Common myeloid progenitor, CD34-positive (primary cell): ENCODE measurements at regions not wholly inside any gene's neighbourhood (a gene's known extent, or its start where the extent isn't known, plus 50 kb on each side); places are given as distances from the start of the nearest gene placed in this dataset.
A peak's percentile ranks its signal among the peaks of the same experiment; 100 is the strongest.

Source experiments
- CTCF ChIA-PET: fragments of 350-600 bp; sonication (Branson Sonifier 250); formaldehyde crosslinking; loops from one replicate; lab custom pipeline; 2021; ENCODE audit warnings: antibody characterized with exemption; lab: Charles Lee
- POLR2A ChIA-PET: fragments of 350-600 bp; sonication (Branson Sonifier 250); formaldehyde crosslinking; loops from one replicate; lab custom pipeline; 2021; ENCODE audit warnings: antibody characterized with exemption; lab: Charles Lee
- DNase-seq, 3 donors: peaks; one replicate each; pipeline versions ENCODE4 v3.0.0 to v3.0.0-alpha.2; 2013
- H3K27ac ChIP-seq, 2 experiments: 1 replicate in 1 of 2; 2 replicates in 1 of 2; pipeline ENCODE4 v1.7.0; 2013; ENCODE audit warnings: inconsistent platforms in 2 of 2, low read length in 2 of 2, mild to moderate bottlenecking in 2 of 2, low read depth in 1 of 2, moderate library complexity in 1 of 2; ENCODE audit not compliant: severe bottlenecking in 2 of 2, insufficient read depth in 1 of 2, poor library complexity in 1 of 2
- H3K27me3 ChIP-seq, 5 experiments: replicated peaks in 2 of 5; 1 replicate in 3 of 5; 2 replicates in 2 of 5; pipeline versions ENCODE4 v1.6.1 to v1.7.0; 2013; ENCODE audit warnings: low read length in 4 of 5, mild to moderate bottlenecking in 2 of 5, moderate library complexity in 2 of 5, inconsistent platforms in 1 of 5; ENCODE audit not compliant: insufficient read depth in 5 of 5, control insufficient read depth in 4 of 5
- H3K36me3 ChIP-seq, 4 experiments: 1 replicate in 2 of 4; 2 replicates in 2 of 4; pipeline versions ENCODE4 v1.6.1 to v1.7.0; 2013; ENCODE audit warnings: low read length in 3 of 4, control low read depth in 1 of 4, mild to moderate bottlenecking in 1 of 4; ENCODE audit not compliant: control insufficient read depth in 4 of 4, insufficient read depth in 4 of 4
- H3K4me1 ChIP-seq, 4 experiments: 1 replicate in 3 of 4; 2 replicates in 1 of 4; pipeline versions ENCODE4 v1.6.1 to v1.7.1; 2013; ENCODE audit warnings: low read length in 3 of 4, mild to moderate bottlenecking in 3 of 4, control low read depth in 1 of 4, inconsistent platforms in 1 of 4, moderate library complexity in 1 of 4; ENCODE audit not compliant: control insufficient read depth in 4 of 4, insufficient read depth in 4 of 4; ENCODE audit errors: control extremely low read depth in 1 of 4
- H3K4me3 ChIP-seq, 7 experiments: 1 replicate in 4 of 7; 2 replicates in 3 of 7; pipeline versions ENCODE4 v1.5.1 to v1.7.0; 2013; ENCODE audit warnings: mild to moderate bottlenecking in 7 of 7, low read length in 6 of 7, moderate library complexity in 6 of 7, inconsistent platforms in 2 of 7, low read depth in 2 of 7, control low read depth in 1 of 7; ENCODE audit not compliant: insufficient read depth in 4 of 7, control insufficient read depth in 1 of 7; ENCODE audit errors: extremely low read depth in 1 of 7
- H3K9me3 ChIP-seq, 5 experiments: 1 replicate in 4 of 5; 2 replicates in 1 of 5; pipeline versions ENCODE4 v1.6.1 to v1.7.1; 2013; ENCODE audit warnings: low read length in 4 of 5, mild to moderate bottlenecking in 2 of 5, inconsistent platforms in 1 of 5, low read depth in 1 of 5, moderate library complexity in 1 of 5; ENCODE audit not compliant: control insufficient read depth in 4 of 5, insufficient read depth in 2 of 5; ENCODE audit errors: control extremely low read depth in 1 of 5
- WGBS: methylation state at CpG from one replicate; pipeline ENCODE4 v1.1.5; 2013; ENCODE audit not compliant: insufficient coverage; 5-methylcytosine and 5-hydroxymethylcytosine counted together

- H3K27ac ChIP-seq: no peak overlapping the region
- CTCF ChIA-PET: no interaction called here
- H3K4me3 ChIP-seq: no peak overlapping the region
- H3K36me3 ChIP-seq: no peaks in the 10 kb centered on the region
- no peaks in the 10 kb centered on the region for H3K27me3 ChIP-seq
- POLR2A ChIA-PET: interaction anchor here (0.6 kb wide), 1 partner anchor 61 kb away, joined by 5 read pairs; no protein-coding TSS in a partner anchor
- WGBS: 100% methylated on average over 5 of the region's 5 CpGs
- no peaks in the 10 kb centered on the region for H3K9me3 ChIP-seq
- H3K4me1 ChIP-seq: peaks cover 0 to 33% (median 19%) of the 10 kb centered on the region in 4 experiments
- no peak for DNase-seq
These were observed 76.0 kb upstream of the ARMC3 start for GRCh38 chr10:22851865-22852239.

- DNase-seq: no peak
- ChIA-PET POLR2A (no interaction called here), CTCF (no interaction called here)
- H3K4me1 ChIP-seq: peaks cover 0 to 33% (median 19%) of the 10 kb centered on the region in 4 experiments
- 70% methylated on average over 3 of the region's 3 CpGs for WGBS
- H3K27ac ChIP-seq: no peak overlapping the region
- no peaks in the 10 kb centered on the region for H3K9me3 ChIP-seq
- no peak overlapping the region for H3K4me3 ChIP-seq
- H3K36me3 ChIP-seq: no peaks in the 10 kb centered on the region
- no peaks in the 10 kb centered on the region for H3K27me3 ChIP-seq
These were observed 77.3 kb upstream of the ARMC3 start for GRCh38 chr10:22850541-22850940.

DNA sequence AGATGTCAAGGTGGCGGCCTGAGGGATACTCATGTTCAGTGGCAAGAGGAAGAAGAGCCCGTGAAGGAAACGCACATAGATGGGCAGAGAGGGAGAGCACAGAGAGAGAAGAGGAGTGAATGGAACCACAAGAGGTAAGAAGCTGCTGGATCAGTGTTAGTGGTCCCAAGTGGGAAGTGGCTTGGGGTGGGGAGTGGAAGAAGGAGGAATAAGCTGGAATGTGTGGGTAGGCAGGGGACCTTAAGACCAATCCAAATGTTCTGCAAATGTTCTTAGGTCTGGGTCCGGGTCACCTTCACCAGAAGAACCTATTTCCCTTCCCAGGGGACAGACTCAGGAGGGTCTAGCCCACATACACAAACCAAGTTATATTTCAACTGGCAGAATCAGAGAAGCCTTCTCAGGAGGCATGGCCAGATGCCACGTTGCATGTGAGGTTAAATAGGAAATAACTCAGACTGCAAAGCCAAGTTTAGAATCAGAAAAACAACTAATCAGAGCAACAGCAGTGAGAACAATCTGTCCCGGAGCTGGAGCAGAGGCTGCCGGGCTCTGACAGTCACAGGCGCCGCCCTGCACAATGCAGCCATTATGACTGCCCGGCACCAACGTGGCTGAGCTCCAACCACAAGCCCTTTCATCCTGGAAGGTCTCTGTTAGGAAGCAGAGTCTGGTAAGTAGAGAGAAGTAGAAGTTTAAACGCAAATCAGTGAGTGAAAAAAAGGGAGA lies 78.6 kb upstream of the ARMC3 start:
- Histone ChIP-seq H3K4me3 (peak overlapping the region in 2 of 7 experiments; percentile 46 to 60), H3K9me3 (no peaks in the 10 kb centered on the region), H3K27me3 (no peaks in the 10 kb centered on the region), H3K4me1 (peaks cover 0 to 24% (median 16%) of the 10 kb centered on the region in 4 experiments), H3K27ac (no peak overlapping the region), H3K36me3 (no peaks in the 10 kb centered on the region)
- 58% methylated on average over 6 of the region's 12 CpGs for WGBS
- POLR2A ChIA-PET: no interaction called here
- peak in 2 of 3 donors; percentile 28 to 45 for DNase-seq
- CTCF ChIA-PET: no interaction called here

DNA sequence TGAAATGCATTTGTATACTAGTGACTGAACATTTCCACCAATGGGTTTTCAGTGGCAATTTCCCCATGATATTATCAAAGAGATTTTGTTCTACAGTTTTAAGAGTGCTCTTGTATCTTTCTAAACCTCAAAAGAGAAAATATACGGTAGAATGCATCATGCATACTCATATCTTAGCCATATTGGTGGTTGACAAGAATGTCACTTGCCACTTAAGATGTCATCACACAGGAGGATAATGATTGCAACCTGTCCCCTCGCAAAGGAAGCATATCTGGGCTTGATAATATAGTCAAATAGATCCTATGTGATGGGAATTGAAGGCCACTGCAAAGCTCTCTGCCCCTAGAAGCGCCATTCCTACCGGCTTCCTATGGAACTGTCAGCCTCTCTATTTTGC lies 79.3 kb upstream of the ARMC3 start:
- Histone ChIP-seq H3K9me3 (no peaks in the 10 kb centered on the region), H3K4me3 (no peak overlapping the region), H3K36me3 (no peaks in the 10 kb centered on the region), H3K27me3 (no peaks in the 10 kb centered on the region), H3K27ac (no peak overlapping the region), H3K4me1 (peaks cover 0 to 17% (median 12%) of the 10 kb centered on the region in 4 experiments)
- WGBS: no CpG with 5 or more reads among the region's 4 CpGs
- no peak for DNase-seq
- CTCF ChIA-PET: no interaction called here
- POLR2A ChIA-PET: no interaction called here

DNA sequence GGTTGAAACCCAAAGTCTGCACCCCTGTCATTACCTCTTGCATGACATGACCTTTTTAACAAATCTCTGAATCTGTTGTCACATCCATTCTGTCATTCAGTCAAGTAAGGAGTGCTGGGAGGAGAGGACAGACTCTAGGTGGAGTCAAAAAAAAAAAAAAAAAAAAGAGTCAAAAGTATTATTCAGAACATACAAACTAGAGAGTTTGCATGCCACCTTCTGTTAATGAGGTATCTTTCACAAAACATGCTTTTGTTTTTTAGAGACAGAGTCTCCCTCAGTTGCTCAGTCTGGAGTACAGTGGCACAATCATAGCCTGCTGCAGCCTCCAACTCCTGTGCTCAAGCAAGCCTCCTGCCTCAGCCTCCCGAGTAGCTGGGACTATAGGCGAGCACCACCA lies 81.6 kb upstream of the ARMC3 start:
- 92% methylated on average over 2 of the region's 2 CpGs for WGBS
- no peaks in the 10 kb centered on the region for H3K36me3 ChIP-seq
- H3K9me3 ChIP-seq: no peaks in the 10 kb centered on the region
- H3K4me1 ChIP-seq: peaks cover 0 to 9% (median 6%) of the 10 kb centered on the region in 4 experiments
- no peak for DNase-seq
- no peak overlapping the region for H3K4me3 ChIP-seq
- POLR2A ChIA-PET: no interaction called here
- no peaks in the 10 kb centered on the region for H3K27me3 ChIP-seq
- no peak overlapping the region for H3K27ac ChIP-seq
- CTCF ChIA-PET: interaction anchor here (1.4 kb wide), 1 partner anchor 17 kb away, joined by 3 read pairs; no protein-coding TSS in a partner anchor

GRCh38 chr10:22839639-22840038 lies 88.2 kb upstream of the ARMC3 start:
- CTCF ChIA-PET: no interaction called here
- Histone ChIP-seq H3K27me3 (no peaks in the 10 kb centered on the region), H3K4me1 (no peaks in the 10 kb centered on the region), H3K36me3 (no peaks in the 10 kb centered on the region), H3K27ac (no peak overlapping the region), H3K9me3 (no peaks in the 10 kb centered on the region), H3K4me3 (no peak overlapping the region)
- no peak for DNase-seq
- 97% methylated on average over 4 of the region's 5 CpGs for WGBS
- POLR2A ChIA-PET: no interaction called here

GRCh38 chr10:22837771-22838170 lies 90.1 kb upstream of the ARMC3 start:
- Histone ChIP-seq H3K4me1 (no peaks in the 10 kb centered on the region), H3K36me3 (no peaks in the 10 kb centered on the region), H3K4me3 (no peak overlapping the region), H3K9me3 (no peaks in the 10 kb centered on the region), H3K27me3 (no peaks in the 10 kb centered on the region), H3K27ac (no peak overlapping the region)
- ChIA-PET POLR2A (no interaction called here), CTCF (interaction anchor here (0.7 kb wide), 1 partner anchor 15 kb away, joined by 4 read pairs; no protein-coding TSS in a partner anchor)
- WGBS: no CpG with 5 or more reads among the region's 1 CpG
- no peak for DNase-seq
